PC-9 (cell line): ENCODE measurements at regions not wholly inside any gene's neighbourhood (a gene's known extent, or its start where the extent isn't known, plus 50 kb on each side); places are given as distances from the start of the nearest gene placed in this dataset.

ENCODE experiments used
- EZH2 ChIP-seq: fragments of 200-600 bp; sonication (generic); IDR thresholded peaks from 2 replicates; pipeline ENCODE4 v1.8.0; 2017; ENCODE audit warnings: antibody characterized with exemption, low read depth
- TF ChIP-seq, protein P1 (sequence below): fragments of 200-600 bp; sonication (generic); conservative IDR thresholded peaks from 2 replicates; pipeline ENCODE4 v1.6.1; 2017; ENCODE audit warnings: mixed run types, antibody characterized with exemption, mild to moderate bottlenecking, moderate library complexity

GRCh38 chr16:79372503-79373184, 227.9 kb downstream of the MAF start:
- TF ChIP-seq, protein P1, sequence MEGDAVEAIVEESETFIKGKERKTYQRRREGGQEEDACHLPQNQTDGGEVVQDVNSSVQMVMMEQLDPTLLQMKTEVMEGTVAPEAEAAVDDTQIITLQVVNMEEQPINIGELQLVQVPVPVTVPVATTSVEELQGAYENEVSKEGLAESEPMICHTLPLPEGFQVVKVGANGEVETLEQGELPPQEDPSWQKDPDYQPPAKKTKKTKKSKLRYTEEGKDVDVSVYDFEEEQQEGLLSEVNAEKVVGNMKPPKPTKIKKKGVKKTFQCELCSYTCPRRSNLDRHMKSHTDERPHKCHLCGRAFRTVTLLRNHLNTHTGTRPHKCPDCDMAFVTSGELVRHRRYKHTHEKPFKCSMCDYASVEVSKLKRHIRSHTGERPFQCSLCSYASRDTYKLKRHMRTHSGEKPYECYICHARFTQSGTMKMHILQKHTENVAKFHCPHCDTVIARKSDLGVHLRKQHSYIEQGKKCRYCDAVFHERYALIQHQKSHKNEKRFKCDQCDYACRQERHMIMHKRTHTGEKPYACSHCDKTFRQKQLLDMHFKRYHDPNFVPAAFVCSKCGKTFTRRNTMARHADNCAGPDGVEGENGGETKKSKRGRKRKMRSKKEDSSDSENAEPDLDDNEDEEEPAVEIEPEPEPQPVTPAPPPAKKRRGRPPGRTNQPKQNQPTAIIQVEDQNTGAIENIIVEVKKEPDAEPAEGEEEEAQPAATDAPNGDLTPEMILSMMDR, result no peak
- no peak for TF ChIP-seq EZH2
